Suppressor macrophage treated with lipopolysaccharide for 4 hours (primary cell): ENCODE measurements at regions not wholly inside any gene's neighbourhood (a gene's known extent, or its start where the extent isn't known, plus 50 kb on each side); places are given as distances from the start of the nearest gene placed in this dataset.
A peak's percentile ranks its signal among the peaks of the same experiment; 100 is the strongest.
"Not testable (repeated sequence)": the region's sequence is repeated elsewhere in the genome, so short reads cannot be mapped to it uniquely, and the experiment has no call there.

Source experiments
- DNase-seq: peaks from one replicate; pipeline ENCODE4 v3.0.0-alpha.2; 2020

DNA sequence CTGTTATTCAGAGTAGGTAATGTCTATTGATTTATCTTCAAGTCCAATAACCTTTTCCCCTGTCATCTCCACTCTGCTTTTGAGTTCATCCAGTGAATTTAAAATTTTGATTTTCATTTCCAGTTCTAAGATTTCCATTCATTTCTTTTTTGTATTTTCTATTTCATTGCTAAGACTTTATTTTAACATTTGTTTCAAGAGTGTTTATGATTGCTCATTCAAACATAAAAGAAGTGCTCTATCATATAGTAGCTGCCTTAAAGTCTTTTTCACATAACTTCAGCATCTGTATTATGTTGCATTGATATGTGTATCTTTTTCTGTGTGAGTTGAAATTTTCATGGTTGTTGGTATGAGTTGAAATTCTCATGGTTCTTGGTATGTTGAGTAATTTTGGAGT lies 341.6 kb downstream of the SOX4 start:
- no peak for DNase-seq

GRCh38 chr6:21935561-21936028 lies 342.0 kb downstream of the SOX4 start:
- DNase-seq = peak; percentile 53

- DNase-seq = no peak
These were observed 343.9 kb downstream of the SOX4 start for GRCh38 chr6:21937466-21937865.

DNA sequence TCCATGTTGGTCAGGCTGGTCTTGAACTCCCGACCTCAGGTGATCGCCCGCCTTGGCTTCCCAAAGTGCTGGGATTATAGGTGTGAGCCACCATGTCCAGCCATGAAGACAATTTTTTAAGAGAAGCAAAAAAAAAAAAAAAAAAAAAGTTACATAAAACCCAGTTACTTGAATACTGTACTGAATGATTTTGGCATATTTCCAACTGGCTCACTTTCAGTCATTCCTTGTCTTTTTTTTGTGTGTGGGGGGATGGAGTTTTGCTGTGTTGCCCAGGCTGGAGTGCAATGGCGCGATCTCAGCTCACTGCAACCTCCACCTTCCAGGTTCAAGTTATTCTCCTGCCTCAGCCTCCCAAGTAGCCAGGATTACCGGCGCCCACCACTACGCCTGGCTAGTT lies 345.5 kb downstream of the SOX4 start:
- not testable (repeated sequence) for DNase-seq

GRCh38 chr6:21941926-21942325 lies 348.4 kb downstream of the SOX4 start:
- no peak for DNase-seq

DNA sequence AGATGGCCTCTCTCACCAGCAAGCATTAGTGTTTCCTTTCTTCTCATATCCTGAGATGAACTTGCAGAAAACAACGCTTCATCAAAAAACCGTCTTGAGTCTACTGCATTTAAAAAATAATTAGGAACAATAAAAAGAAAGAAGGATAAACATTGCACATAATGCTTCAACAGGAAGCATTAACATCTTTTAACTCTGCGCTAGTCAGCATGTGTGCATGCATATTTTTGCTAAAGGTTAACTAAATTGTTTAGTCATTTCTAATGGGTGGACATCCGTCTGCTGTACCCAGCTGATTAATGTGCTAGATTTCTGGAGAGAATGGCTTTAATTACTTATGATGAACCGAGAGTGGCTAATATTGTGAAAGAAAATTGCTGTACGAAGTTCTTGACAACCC lies 349.3 kb downstream of the SOX4 start:
- no peak for DNase-seq

DNA sequence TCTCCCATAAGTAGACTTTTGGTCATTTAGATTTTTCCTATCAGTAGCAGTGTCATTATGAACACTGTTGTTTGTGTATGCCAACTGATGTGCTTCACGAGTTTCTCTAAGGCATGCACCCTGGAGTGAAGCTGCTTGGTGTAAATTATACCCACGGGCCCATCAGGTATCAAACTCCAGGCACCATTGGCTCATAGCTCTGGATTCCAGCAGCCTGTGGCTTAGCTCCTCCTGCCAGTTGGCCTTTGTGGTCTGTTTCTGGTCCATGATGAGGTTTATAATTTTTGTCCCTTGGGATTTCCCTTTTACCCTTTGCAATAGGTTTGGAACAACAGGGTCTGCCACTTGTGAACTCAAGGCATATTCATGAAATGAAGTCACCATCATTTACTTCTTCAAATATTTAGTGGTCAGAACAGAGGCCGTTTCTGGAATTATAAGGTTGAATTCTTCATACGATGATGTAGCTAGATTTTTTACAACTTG lies 350.5 kb downstream of the PRL start:
- DNase-seq = no peak

DNA sequence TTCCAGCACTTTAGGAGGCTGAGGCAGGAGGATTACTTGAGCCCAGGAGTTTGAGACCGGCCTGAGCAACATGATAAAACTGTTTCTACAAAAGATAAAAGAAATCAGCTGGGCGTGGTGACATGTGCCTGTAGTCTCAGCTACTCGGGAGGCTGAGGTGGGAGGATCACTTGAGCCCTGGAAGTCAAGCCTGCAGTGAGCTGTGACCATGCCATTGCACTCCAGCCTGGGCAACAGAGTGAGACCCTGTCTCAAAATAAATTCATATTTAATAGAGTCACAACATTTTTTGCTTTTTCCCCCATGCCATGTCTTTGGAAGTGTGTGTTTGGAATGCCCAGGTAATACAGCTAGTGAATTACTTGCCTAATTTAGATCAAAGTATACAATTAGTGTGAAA lies 349.6 kb downstream of the PRL start:
- not testable (repeated sequence) for DNase-seq

- DNase-seq = no peak
These were observed 349.0 kb downstream of the PRL start for GRCh38 chr6:21947731-21948386.

DNA sequence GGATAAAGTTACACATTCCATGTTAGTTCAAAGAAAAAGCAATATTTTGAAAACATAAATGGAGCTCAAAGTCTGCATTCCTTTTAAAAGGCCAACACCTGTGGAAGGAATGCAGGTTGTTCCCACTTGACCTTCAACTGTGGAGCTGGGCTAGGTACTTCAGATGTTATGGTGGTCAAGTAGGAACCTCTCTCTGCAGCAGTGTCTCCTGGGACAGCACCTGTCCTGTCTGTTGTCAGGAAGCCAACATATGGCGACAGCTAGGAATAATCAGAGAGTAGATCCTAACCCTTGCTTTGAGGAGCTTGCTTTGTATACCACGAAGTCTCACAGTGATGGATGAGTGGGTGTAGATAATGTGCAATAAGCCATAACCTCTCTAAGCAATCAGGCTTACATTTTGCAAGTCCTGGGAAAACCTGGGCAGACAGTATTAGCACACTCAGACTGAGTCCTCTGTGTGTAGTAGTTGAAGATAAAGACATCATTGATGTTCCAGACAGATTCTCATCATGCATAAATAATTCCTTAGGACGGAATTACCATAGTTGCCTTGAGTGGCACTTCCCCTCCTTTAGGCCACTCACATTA lies 347.5 kb downstream of the PRL start:
- DNase-seq = no peak

GRCh38 chr6:21952367-21952766 lies 344.5 kb downstream of the PRL start:
- no peak for DNase-seq

DNA sequence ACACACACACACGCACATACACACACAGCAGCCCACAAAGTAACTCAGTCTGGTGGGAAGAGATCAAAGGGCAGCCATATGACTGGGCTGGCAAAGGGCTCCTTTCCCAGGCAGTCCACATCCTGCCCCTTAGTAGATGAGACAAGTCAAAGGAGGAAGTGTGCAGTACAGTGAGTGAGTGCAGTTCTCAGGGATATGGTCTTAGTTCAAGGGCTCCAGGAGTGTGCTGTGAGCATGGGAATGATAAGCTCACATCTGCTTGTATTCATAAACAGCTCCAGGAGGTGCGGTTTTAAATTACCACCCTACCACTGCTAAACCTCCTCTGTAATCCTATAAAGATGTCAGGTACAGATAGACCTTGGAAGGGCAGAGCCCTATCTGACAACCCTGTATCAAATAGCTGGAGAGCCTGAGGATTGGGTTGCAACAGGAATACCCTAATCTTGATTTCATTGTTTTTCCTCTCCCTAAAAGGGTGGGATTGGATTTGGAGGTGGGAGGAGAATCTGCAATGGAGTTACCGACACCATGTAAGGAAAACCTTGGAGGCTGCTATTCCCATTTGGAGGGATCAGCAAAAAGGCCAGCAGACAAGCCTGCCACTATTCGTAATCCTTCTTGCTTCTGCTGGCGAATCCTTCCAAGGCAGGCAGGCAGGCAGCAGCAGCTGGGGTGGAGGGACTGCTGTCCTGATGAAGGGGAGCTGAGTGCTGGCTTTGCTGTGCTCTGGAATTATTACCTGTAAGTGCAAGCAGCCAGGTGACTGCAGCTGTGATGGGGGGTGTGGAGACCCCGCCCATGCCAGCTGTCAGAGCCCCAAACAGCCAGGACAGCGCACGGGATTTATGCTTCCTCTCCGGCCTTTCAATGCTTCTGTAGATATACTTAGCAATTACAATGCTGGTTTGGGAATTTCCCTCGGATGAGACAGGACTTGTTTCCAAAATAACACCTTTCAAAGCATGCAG lies 342.7 kb downstream of the PRL start:
- DNase-seq = peak; percentile 57

- no peak for DNase-seq
These were observed 341.7 kb downstream of the PRL start for GRCh38 chr6:21955053-21955595.

DNA sequence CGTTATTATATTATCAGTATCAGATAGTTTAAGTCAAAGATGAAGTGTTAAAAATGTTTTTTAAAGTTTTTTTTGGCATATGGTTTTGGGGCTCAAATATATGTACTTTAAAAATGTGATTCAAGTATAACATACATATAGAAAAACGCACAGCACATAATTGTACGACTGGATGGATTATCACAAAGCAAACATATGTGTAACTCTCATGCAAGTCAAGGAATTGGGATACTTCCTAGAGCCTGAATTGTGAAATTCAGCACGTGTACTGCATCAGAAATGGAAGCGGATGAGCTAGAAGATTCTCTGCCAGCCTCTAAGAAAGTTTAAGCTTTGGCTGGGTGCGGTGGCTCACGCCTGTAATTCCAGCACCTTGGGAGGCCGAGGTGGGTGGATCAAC lies 340.9 kb downstream of the PRL start:
- no peak for DNase-seq

DNA sequence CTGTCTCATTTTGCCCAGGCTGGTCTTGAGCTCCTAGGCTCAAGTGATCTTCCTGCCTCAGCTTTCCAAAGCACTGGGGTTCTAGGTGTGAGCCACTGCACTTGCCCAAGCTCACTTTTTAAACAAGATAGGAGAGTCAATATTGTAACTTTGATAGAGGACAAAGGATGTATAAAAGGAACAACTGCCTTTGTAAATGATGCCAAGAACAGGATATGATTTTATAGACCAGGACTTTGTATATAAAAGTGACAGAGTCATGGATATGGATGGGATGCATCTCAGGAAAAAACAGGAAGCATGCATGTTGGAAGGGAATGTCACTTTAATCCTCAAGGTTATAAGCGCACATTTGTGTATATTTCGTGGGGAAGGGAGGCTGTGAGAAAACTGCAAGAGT lies 338.4 kb downstream of the PRL start:
- DNase-seq = no peak

DNA sequence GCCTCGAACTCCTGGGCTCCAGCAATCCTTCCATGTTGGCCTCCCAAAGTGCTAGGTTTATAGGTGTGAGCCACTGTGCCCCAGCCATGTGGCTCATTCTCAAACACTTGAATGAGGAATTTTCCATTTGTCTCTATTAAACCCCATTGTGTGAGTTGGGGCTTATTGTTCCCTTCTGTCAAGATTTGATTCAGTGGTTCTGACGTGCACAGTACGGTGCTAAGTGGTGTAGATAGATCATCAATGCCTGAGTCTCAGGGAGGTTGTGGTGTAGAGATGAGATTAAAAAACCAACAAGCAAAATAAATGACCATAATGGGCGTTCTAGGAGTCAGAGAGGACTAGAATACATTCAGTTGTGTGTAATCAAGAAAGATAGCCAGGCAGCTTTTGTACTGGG lies 335.6 kb downstream of the PRL start:
- no peak for DNase-seq

- no peak for DNase-seq
These were observed 331.8 kb downstream of the PRL start for GRCh38 chr6:21965016-21965415.

- DNase-seq = no peak
These were observed 330.8 kb downstream of the PRL start for GRCh38 chr6:21965953-21966539.

- DNase-seq = no peak
These were observed 329.5 kb downstream of the PRL start for GRCh38 chr6:21967056-21967974.

GRCh38 chr6:21968411-21968810 lies 328.4 kb downstream of the PRL start:
- DNase-seq = no peak

DNA sequence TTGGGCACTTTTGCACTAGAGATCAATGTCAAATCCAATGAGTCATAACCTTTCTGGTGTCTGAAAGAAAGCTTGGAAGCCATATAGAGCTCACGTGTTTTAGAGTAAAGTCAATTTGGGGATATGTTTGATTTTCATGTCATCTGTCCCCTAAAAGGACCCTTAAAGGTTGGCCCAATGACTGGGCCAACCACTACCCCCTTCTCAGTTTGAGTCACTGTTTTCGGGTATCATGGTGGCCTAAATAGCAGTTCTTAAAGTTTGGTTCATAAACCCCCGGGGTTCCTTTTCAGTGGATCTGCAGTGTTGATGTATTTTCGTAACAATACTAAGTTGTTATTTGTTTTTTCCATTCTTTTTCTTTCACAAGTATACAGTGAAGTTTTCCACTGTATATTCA lies 327.6 kb downstream of the PRL start:
- no peak for DNase-seq
